Astrocyte of the hippocampus (primary cell): ENCODE measurements at regions not wholly inside any gene's neighbourhood (a gene's known extent, or its start where the extent isn't known, plus 50 kb on each side); places are given as distances from the start of the nearest gene placed in this dataset.
"Not testable (repeated sequence)": the region's sequence is repeated elsewhere in the genome, so short reads cannot be mapped to it uniquely, and the experiment has no call there.

ENCODE experiments used
- DNase-seq: peaks from one replicate; pipeline ENCODE4 v3.0.0; 2011; ENCODE audit warnings: low read depth, low spot score

GRCh38 chr2:226295123-226295522 is 504.5 kb downstream of the IRS1 start:
- peak; percentile 11 for DNase-seq

- not testable (repeated sequence) for DNase-seq
Observed at GRCh38 chr2:226291281-226291680, 508.3 kb downstream of the IRS1 start.

- DNase-seq, result no peak
Observed at GRCh38 chr2:226286916-226287315, 512.7 kb downstream of the IRS1 start.

GRCh38 chr2:226283796-226284195 is 515.8 kb downstream of the IRS1 start:
- no peak for DNase-seq

GRCh38 chr2:226282151-226282550 is 517.5 kb downstream of the IRS1 start:
- no peak for DNase-seq

GRCh38 chr2:226280136-226280535 is 519.5 kb downstream of the IRS1 start:
- DNase-seq, result not testable (repeated sequence)

GRCh38 chr2:226275215-226275614 is 524.4 kb downstream of the IRS1 start:
- DNase-seq, result no peak

- DNase-seq, result no peak
Observed at GRCh38 chr2:226274143-226274542, 525.5 kb downstream of the IRS1 start.

- DNase-seq, result no peak
Observed at GRCh38 chr2:226273440-226273839, 526.2 kb downstream of the IRS1 start.

GRCh38 chr2:226272435-226272834 is 527.2 kb downstream of the IRS1 start:
- DNase-seq, result no peak

GRCh38 chr2:226270285-226271058 is 529.1 kb downstream of the IRS1 start:
- peak; percentile 28 for DNase-seq

- peak; percentile 11 for DNase-seq
Observed at GRCh38 chr2:226267516-226268289, 531.9 kb downstream of the IRS1 start.

- peak; percentile 31 for DNase-seq
Observed at GRCh38 chr2:226256709-226257376, 542.8 kb downstream of the IRS1 start.

- DNase-seq, result peak; percentile 53
Observed at GRCh38 chr2:226256237-226256636, 543.4 kb downstream of the IRS1 start.

- DNase-seq, result no peak
Observed at GRCh38 chr2:226251661-226252060, 548.0 kb downstream of the IRS1 start.

- DNase-seq, result peak; percentile 22
Observed at GRCh38 chr2:226247289-226248275, 552.0 kb downstream of the IRS1 start.

GRCh38 chr2:226234187-226234586 is 565.4 kb downstream of the IRS1 start:
- DNase-seq, result no peak

GRCh38 chr2:226233388-226233787 is 566.2 kb downstream of the IRS1 start:
- no peak for DNase-seq

- no peak for DNase-seq
Observed at GRCh38 chr2:226228080-226228479, 571.5 kb downstream of the IRS1 start.

GRCh38 chr2:226227341-226227740 is 572.3 kb downstream of the IRS1 start:
- DNase-seq, result no peak

- DNase-seq, result no peak
Observed at GRCh38 chr2:226223704-226224103, 575.9 kb downstream of the IRS1 start.
